ENCODE measurements at regions not wholly inside any gene's neighbourhood (a gene's known extent, or its start where the extent isn't known, plus 50 kb on each side); places are given as distances from the start of the nearest gene placed in this dataset.

- no peak for DNase-seq (ENCODE audit: low spot score)
Measured at GRCh38 chr2:239688122-239688681, 287.4 kb upstream of the HDAC4 start.

- no peak for DNase-seq (ENCODE audit: low spot score)
Measured at GRCh38 chr2:239687441-239687840, 286.6 kb upstream of the HDAC4 start.

- DNase-seq (ENCODE audit: low spot score) = no peak
Measured at GRCh38 chr2:239685965-239686364, 285.1 kb upstream of the HDAC4 start.

- DNase-seq (ENCODE audit: low spot score) = no peak
Measured at GRCh38 chr2:239685556-239685955, 284.7 kb upstream of the HDAC4 start.

GRCh38 chr2:239684996-239685395 lies 284.2 kb upstream of the HDAC4 start:
- no peak for DNase-seq (ENCODE audit: low spot score)

GRCh38 chr2:239684271-239684810 lies 283.5 kb upstream of the HDAC4 start:
- no peak for DNase-seq (ENCODE audit: low spot score)

GRCh38 chr2:239682518-239682917 lies 281.7 kb upstream of the HDAC4 start:
- no peak for DNase-seq (ENCODE audit: low spot score)

GRCh38 chr2:239679755-239680154 lies 278.9 kb upstream of the HDAC4 start:
- DNase-seq (ENCODE audit: low spot score) = no peak

- no peak for DNase-seq (ENCODE audit: low spot score)
Measured at GRCh38 chr2:239678666-239679296, 278.0 kb upstream of the HDAC4 start.

GRCh38 chr2:239678186-239678490 lies 277.3 kb upstream of the HDAC4 start:
- DNase-seq (ENCODE audit: low spot score) = no peak

- DNase-seq (ENCODE audit: low spot score) = no peak
Measured at GRCh38 chr2:239677453-239678185, 276.8 kb upstream of the HDAC4 start.

- no peak for DNase-seq (ENCODE audit: low spot score)
Measured at GRCh38 chr2:239676716-239677452, 276.1 kb upstream of the HDAC4 start.

- DNase-seq (ENCODE audit: low spot score) = no peak
Measured at GRCh38 chr2:239675826-239676715, 275.3 kb upstream of the HDAC4 start.

GRCh38 chr2:239674981-239675825 lies 274.4 kb upstream of the HDAC4 start:
- no peak for DNase-seq (ENCODE audit: low spot score)

- DNase-seq (ENCODE audit: low spot score) = no peak
Measured at GRCh38 chr2:239674101-239674980, 273.5 kb upstream of the HDAC4 start.

GRCh38 chr2:239673641-239674040 lies 272.8 kb upstream of the HDAC4 start:
- no peak for DNase-seq (ENCODE audit: low spot score)

- no peak for DNase-seq (ENCODE audit: low spot score)
Measured at GRCh38 chr2:239671916-239672849, 271.4 kb upstream of the HDAC4 start.

- DNase-seq (ENCODE audit: low spot score) = no peak
Measured at GRCh38 chr2:239671471-239671870, 270.7 kb upstream of the HDAC4 start.

Measured in LoVo (cell line).